Uterus (tissue), 3 donors: ENCODE measurements at regions not wholly inside any gene's neighbourhood (a gene's known extent, or its start where the extent isn't known, plus 50 kb on each side); places are given as distances from the start of the nearest gene placed in this dataset.
A peak's percentile ranks its signal among the peaks of the same experiment; 100 is the strongest.

Source experiments
- DNase-seq, 2 donors: peaks; one replicate each; pipeline ENCODE4 v3.0.0-alpha.2; 2019 to 2020
- H3K27ac ChIP-seq, 2 donors: fragments of 200-600 bp; sonication (generic); 1 replicate in 1 of 2; 2 replicates in 1 of 2; pipeline ENCODE4 v1.5.1; 2016 to 2018
- H3K27me3 ChIP-seq, 2 donors: fragments of 200-600 bp; sonication (generic); one replicate each; pipeline ENCODE4 v1.5.1; 2018 to 2019; ENCODE audit warnings: control low read depth in 1 of 2
- H3K36me3 ChIP-seq, 2 donors: fragments of 200-600 bp; sonication (generic); one replicate each; pipeline ENCODE4 v1.5.1; 2019; ENCODE audit warnings: control low read depth in 1 of 2
- H3K4me1 ChIP-seq, 2 donors: fragments of 200-600 bp; sonication (generic); one replicate each; pipeline ENCODE4 v1.5.1; 2018 to 2019; ENCODE audit warnings: control low read depth in 1 of 2
- H3K4me3 ChIP-seq, 2 donors: fragments of 200-600 bp; sonication (generic); 1 replicate in 1 of 2; 2 replicates in 1 of 2; pipeline ENCODE4 v1.5.1; 2018 to 2019; ENCODE audit warnings: mild to moderate bottlenecking in 1 of 2
- H3K9me3 ChIP-seq, 2 donors: fragments of 200-600 bp; sonication (generic); one replicate each; pipeline ENCODE4 v1.5.1; 2019; ENCODE audit warnings: control low read depth in 1 of 2
- CTCF ChIP-seq, 4 experiments: fragments of 200-600 bp in 2 of 4; fragments of 450-650 bp in 2 of 4; sonication (generic) in 2 of 4; IDR thresholded peaks; one replicate each; pipeline ENCODE4 v1.5.1; 2016 to 2019; ENCODE audit warnings: antibody characterized with exemption in 4 of 4, mild to moderate bottlenecking in 2 of 4, moderate library complexity in 1 of 4
- POLR2A ChIP-seq, 2 donors: fragments of 450-650 bp; IDR thresholded peaks; one replicate each; pipeline ENCODE4 v1.6.1; 2016; ENCODE audit warnings: antibody characterized with exemption in 2 of 2, mild to moderate bottlenecking in 1 of 2, moderate library complexity in 1 of 2
- intact Hi-C: fragments of 100-400 bp; cut with DNase I; formaldehyde crosslinking; loops from one replicate; pipeline ENCODE4 v1.15.1; 2023; ENCODE audit warnings: low total_unique reads
- donor health status: DM: yes; HTN: yes; CAD: no.

GRCh38 chr4:127560755-127561154 is 72.0 kb upstream of the INTU start:
- H3K27ac ChIP-seq = no peak overlapping the region
- DNase-seq = no peak
- H3K4me1 ChIP-seq = no peaks in the 10 kb centered on the region
- no peaks in the 10 kb centered on the region for H3K36me3 ChIP-seq
- H3K9me3 ChIP-seq = no peaks in the 10 kb centered on the region
- intact Hi-C loops = no loop called here
- no peak overlapping the region for H3K4me3 ChIP-seq
- TF ChIP-seq POLR2A (IDR thresholded peaks at IDR 0.05) (no peak), CTCF (IDR thresholded peaks at IDR 0.05) (no peak)
- no peaks in the 10 kb centered on the region for H3K27me3 ChIP-seq

GRCh38 chr4:127574643-127575042 is 58.1 kb upstream of the INTU start:
- no peaks in the 10 kb centered on the region for H3K9me3 ChIP-seq
- DNase-seq = no peak
- no peak overlapping the region for H3K27ac ChIP-seq
- no peaks in the 10 kb centered on the region for H3K4me1 ChIP-seq
- TF ChIP-seq CTCF (IDR thresholded peaks at IDR 0.05) (no peak), POLR2A (IDR thresholded peaks at IDR 0.05) (no peak)
- H3K4me3 ChIP-seq = no peak overlapping the region
- H3K36me3 ChIP-seq = no peaks in the 10 kb centered on the region
- H3K27me3 ChIP-seq = peaks cover 0 to 3% of the 10 kb centered on the region in 2 donors
- intact Hi-C loops = no loop called here

GRCh38 chr4:127575888-127576287 is 56.9 kb upstream of the INTU start:
- H3K9me3 ChIP-seq = no peaks in the 10 kb centered on the region
- no peaks in the 10 kb centered on the region for H3K36me3 ChIP-seq
- no peak for DNase-seq
- TF ChIP-seq POLR2A (IDR thresholded peaks at IDR 0.05) (no peak), CTCF (IDR thresholded peaks at IDR 0.05) (no peak)
- H3K27me3 ChIP-seq = peaks cover 0 to 3% of the 10 kb centered on the region in 2 donors
- intact Hi-C loops = no loop called here
- H3K27ac ChIP-seq = no peak overlapping the region
- no peak overlapping the region for H3K4me3 ChIP-seq
- H3K4me1 ChIP-seq = no peaks in the 10 kb centered on the region

- intact Hi-C loops = no loop called here
- H3K27ac ChIP-seq = peak overlapping the region in 1 of 2 donors; percentile 29
- H3K9me3 ChIP-seq = no peaks in the 10 kb centered on the region
- H3K4me1 ChIP-seq = no peaks in the 10 kb centered on the region
- H3K36me3 ChIP-seq = no peaks in the 10 kb centered on the region
- DNase-seq = no peak
- no peak overlapping the region for H3K4me3 ChIP-seq
- TF ChIP-seq CTCF (IDR thresholded peaks at IDR 0.05) = no peak
- no peak for TF ChIP-seq POLR2A (IDR thresholded peaks at IDR 0.05)
- H3K27me3 ChIP-seq = peaks cover 0 to 2% of the 10 kb centered on the region in 2 donors
Measured at GRCh38 chr4:127578491-127578890, 54.3 kb upstream of the INTU start.

GRCh38 chr4:127578967-127579366 is 53.8 kb upstream of the INTU start:
- no peaks in the 10 kb centered on the region for H3K4me1 ChIP-seq
- DNase-seq = no peak
- H3K27me3 ChIP-seq = no peaks in the 10 kb centered on the region
- H3K4me3 ChIP-seq = no peak overlapping the region
- intact Hi-C loops = no loop called here
- TF ChIP-seq POLR2A (IDR thresholded peaks at IDR 0.05) = no peak
- TF ChIP-seq CTCF (IDR thresholded peaks at IDR 0.05) = no peak
- H3K36me3 ChIP-seq = no peaks in the 10 kb centered on the region
- H3K27ac ChIP-seq = peak overlapping the region in 1 of 2 donors; percentile 29
- H3K9me3 ChIP-seq = no peaks in the 10 kb centered on the region
